ENCODE measurements at regions not wholly inside any gene's neighbourhood (a gene's known extent, or its start where the extent isn't known, plus 50 kb on each side); places are given as distances from the start of the nearest gene placed in this dataset.
A peak's percentile ranks its signal among the peaks of the same experiment; 100 is the strongest.

GRCh38 chr5:108649106-108649505 is 98.6 kb upstream of the FER start:
- DNase-seq (ENCODE audit: extremely low spot score in 2 of 2): no peak
- H3K9me3 ChIP-seq: peaks cover 7% of the 10 kb centered on the region
- H3K36me3 ChIP-seq: no peaks in the 10 kb centered on the region
- no peak overlapping the region for H3K4me3 ChIP-seq
- intact Hi-C loops (cut with DNase I): no loop called here
- no peak overlapping the region for H3K27ac ChIP-seq
- H3K27me3 ChIP-seq: no peaks in the 10 kb centered on the region
- TF ChIP-seq POLR2AphosphoS5 (IDR thresholded peaks at IDR 0.05; ENCODE audit: insufficient read depth in 1 of 2, low read depth in 1 of 2) (no peak), CTCF (IDR thresholded peaks at IDR 0.05) (no peak), POLR2A (IDR thresholded peaks at IDR 0.05) (no peak)
- no peaks in the 10 kb centered on the region for H3K4me1 ChIP-seq

DNA sequence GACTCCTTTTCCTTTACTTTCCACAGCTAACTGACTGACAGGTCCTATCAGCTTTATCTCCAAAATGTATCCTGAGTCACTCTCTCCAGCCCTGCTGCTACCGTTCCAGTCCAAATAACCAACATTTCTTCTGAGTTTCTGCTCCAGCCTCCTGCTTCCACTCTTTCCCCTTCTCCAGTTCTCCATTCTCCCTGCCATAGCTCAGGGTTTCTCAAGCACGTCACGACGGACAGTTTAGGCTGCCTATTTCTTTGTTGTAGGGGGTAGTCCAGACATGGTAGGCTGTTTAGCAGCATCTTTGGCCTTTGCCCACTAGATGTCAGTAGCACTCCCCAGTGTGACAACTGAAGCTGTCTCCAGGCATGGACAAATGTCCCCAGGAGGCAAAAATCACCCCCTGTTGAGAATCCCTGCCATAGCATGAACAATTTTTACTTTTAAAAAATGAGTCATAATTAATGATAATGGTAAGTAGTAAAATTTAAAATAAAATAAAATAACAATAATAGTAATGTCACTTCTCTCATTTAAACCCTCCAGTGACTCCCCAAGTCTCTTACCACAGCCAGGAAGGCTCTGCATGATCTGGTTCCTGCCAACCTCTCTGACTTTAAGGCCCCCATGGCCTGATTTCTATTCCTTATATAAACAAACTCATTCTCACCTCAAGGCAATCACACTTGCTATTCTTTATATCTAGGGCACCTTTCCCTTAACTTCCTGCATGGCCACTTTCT is 105.4 kb upstream of the FER start:
- H3K36me3 ChIP-seq: no peaks in the 10 kb centered on the region
- peaks cover 7% of the 10 kb centered on the region for H3K9me3 ChIP-seq
- peak in 2 of 3 experiments; percentile 13 to 41 for TF ChIP-seq CTCF (IDR thresholded peaks at IDR 0.05)
- TF ChIP-seq POLR2A (IDR thresholded peaks at IDR 0.05): no peak
- TF ChIP-seq POLR2AphosphoS5 (IDR thresholded peaks at IDR 0.05; ENCODE audit: insufficient read depth in 1 of 2, low read depth in 1 of 2): no peak
- H3K27me3 ChIP-seq: no peaks in the 10 kb centered on the region
- no peak overlapping the region for H3K27ac ChIP-seq
- no peak for DNase-seq (ENCODE audit: extremely low spot score in 2 of 2)
- intact Hi-C loops (cut with DNase I): no loop called here
- no peaks in the 10 kb centered on the region for H3K4me1 ChIP-seq
- H3K4me3 ChIP-seq: no peak overlapping the region

DNA sequence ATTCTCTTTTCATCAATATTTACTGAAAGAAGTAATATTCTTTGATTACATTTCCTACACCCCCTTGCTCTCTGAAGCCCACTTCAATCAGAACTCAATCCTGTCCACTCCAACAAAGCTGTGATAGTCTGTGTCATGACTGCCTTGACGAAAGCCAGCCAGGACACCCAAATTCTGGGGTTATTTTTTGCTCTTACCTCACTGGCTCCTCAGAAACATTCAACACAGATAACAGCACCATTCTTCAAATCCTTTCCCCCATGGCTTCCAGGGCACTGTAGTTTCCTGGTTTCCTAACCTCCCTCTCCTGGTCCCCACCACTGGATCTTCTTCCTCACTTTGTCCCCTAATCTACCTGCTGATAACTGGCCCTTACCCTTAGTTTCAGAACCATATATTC is 106.1 kb upstream of the FER start:
- Histone ChIP-seq H3K27ac (no peak overlapping the region), H3K27me3 (no peaks in the 10 kb centered on the region), H3K36me3 (no peaks in the 10 kb centered on the region), H3K4me1 (no peaks in the 10 kb centered on the region), H3K4me3 (no peak overlapping the region), H3K9me3 (peaks cover under 1% of the 10 kb centered on the region)
- intact Hi-C loops (cut with DNase I): no loop called here
- no peak for DNase-seq (ENCODE audit: extremely low spot score in 2 of 2)
- TF ChIP-seq POLR2AphosphoS5 (IDR thresholded peaks at IDR 0.05; ENCODE audit: insufficient read depth in 1 of 2, low read depth in 1 of 2) (no peak), POLR2A (IDR thresholded peaks at IDR 0.05) (no peak)

DNA sequence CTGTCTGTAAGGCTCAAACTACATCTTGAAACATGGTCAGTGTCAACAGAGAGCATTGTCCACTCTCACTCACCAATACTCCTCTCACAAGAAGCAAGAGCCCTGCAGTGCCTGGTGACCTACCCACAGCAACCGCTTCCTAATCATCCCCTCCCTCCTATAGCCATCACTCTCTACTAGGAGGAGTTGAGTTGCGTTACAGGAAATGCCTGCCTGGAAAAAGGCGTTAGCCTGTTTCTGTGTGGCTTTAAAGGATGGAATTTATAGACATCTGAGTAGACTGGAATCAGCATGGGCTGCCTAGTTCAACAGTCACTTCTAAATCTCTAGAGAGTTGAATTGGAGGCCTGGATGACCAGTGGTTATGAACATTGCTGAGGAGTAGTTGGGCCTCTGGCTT is 108.3 kb upstream of the FER start:
- intact Hi-C loops (cut with DNase I): no loop called here
- no peak overlapping the region for H3K4me3 ChIP-seq
- H3K27ac ChIP-seq: no peak overlapping the region
- H3K36me3 ChIP-seq: no peaks in the 10 kb centered on the region
- no peaks in the 10 kb centered on the region for H3K27me3 ChIP-seq
- H3K9me3 ChIP-seq: no peaks in the 10 kb centered on the region
- TF ChIP-seq CTCF (IDR thresholded peaks at IDR 0.05) (no peak), POLR2A (IDR thresholded peaks at IDR 0.05) (no peak), POLR2AphosphoS5 (IDR thresholded peaks at IDR 0.05; ENCODE audit: insufficient read depth in 1 of 2, low read depth in 1 of 2) (no peak)
- H3K4me1 ChIP-seq: peaks cover 3% of the 10 kb centered on the region
- DNase-seq (ENCODE audit: extremely low spot score in 2 of 2): no peak

DNA sequence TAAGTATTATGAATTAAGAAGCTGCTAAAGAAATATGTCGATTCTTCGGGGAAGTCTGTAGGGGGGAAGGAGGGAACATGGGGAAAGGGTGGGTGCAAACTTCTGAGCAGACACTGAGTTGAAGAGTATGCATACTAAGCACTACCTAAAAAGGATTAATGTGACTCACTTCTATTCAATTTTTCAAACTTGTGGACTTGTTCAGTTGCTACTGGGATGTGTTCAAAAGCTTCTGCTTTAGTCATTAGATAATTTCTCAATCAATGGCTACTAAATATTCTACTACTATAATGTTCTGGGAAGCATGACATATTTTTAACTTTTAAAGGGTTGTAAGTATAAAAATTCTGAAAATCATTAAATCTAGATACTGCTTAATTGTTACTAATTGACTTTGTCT is 109.7 kb upstream of the FER start:
- H3K36me3 ChIP-seq: no peaks in the 10 kb centered on the region
- no peaks in the 10 kb centered on the region for H3K9me3 ChIP-seq
- H3K27ac ChIP-seq: no peak overlapping the region
- intact Hi-C loops (cut with DNase I): no loop called here
- H3K27me3 ChIP-seq: no peaks in the 10 kb centered on the region
- no peak overlapping the region for H3K4me3 ChIP-seq
- no peak for DNase-seq (ENCODE audit: extremely low spot score in 2 of 2)
- peaks cover 7% of the 10 kb centered on the region for H3K4me1 ChIP-seq
- no peak for TF ChIP-seq POLR2A (IDR thresholded peaks at IDR 0.05)
- no peak for TF ChIP-seq CTCF (IDR thresholded peaks at IDR 0.05)
- no peak for TF ChIP-seq POLR2AphosphoS5 (IDR thresholded peaks at IDR 0.05; ENCODE audit: insufficient read depth in 1 of 2, low read depth in 1 of 2)

Data from vagina (tissue), 2 donors.